Keratinocyte (primary cell): ENCODE measurements at regions not wholly inside any gene's neighbourhood (a gene's known extent, or its start where the extent isn't known, plus 50 kb on each side); places are given as distances from the start of the nearest gene placed in this dataset.

ENCODE experiments used
- DNase-seq: peaks from one replicate; pipeline ENCODE4 v3.0.0-alpha.2; 2011; ENCODE audit warnings: low read depth, missing footprints, low spot score
- FAIRE-seq: peaks from 2 replicates; lab custom pipeline; 2011; peaks lifted over from hg19 to GRCh38; lab: Jason Lieb, UNC
- H2AFZ ChIP-seq: 2 replicates; pipeline ENCODE4 v1.6.0; 2012; ENCODE audit warnings: low read length, control low read depth, inconsistent platforms; ENCODE audit not compliant: control insufficient read depth
- H3K27ac ChIP-seq: 2 replicates; pipeline ENCODE4 v1.5.1; 2011; ENCODE audit warnings: low read length; ENCODE audit not compliant: control insufficient read depth, insufficient read depth
- H3K27me3 ChIP-seq: 3 replicates; pipeline ENCODE4 v1.6.0; 2011; ENCODE audit warnings: low read length; ENCODE audit not compliant: control insufficient read depth, insufficient read depth; ENCODE audit errors: extremely low read depth
- H3K36me3 ChIP-seq, 2 experiments: 2 replicates in 1 of 2; 3 replicates in 1 of 2; pipeline ENCODE4 v1.5.1; 2011; ENCODE audit warnings: low read length in 2 of 2, mild to moderate bottlenecking in 1 of 2; ENCODE audit not compliant: control insufficient read depth in 2 of 2, insufficient read depth in 2 of 2; ENCODE audit errors: extremely low read depth in 1 of 2
- H3K4me1 ChIP-seq: 3 replicates; pipeline ENCODE4 v1.5.1; 2011; ENCODE audit warnings: low read length; ENCODE audit not compliant: control insufficient read depth, insufficient read depth; ENCODE audit errors: extremely low read depth
- H3K4me2 ChIP-seq: 3 replicates; pipeline ENCODE4 v1.6.0; 2011; ENCODE audit warnings: low read depth, low read length; ENCODE audit not compliant: control insufficient read depth, insufficient read depth; ENCODE audit errors: extremely low read depth
- H3K4me3 ChIP-seq, 3 experiments: fragments of 200-600 bp in 1 of 3; sonication (generic) in 1 of 3; 2 replicates in 2 of 3; 3 replicates in 1 of 3; pipeline ENCODE4 v1.5.1; 2011 to 2016; ENCODE audit warnings: low read length in 3 of 3, mild to moderate bottlenecking in 3 of 3, control low read depth in 2 of 3, inconsistent platforms in 1 of 3, low read depth in 1 of 3, mixed read lengths in 1 of 3, mixed run types in 1 of 3, moderate library complexity in 1 of 3; ENCODE audit not compliant: control insufficient read depth in 2 of 3, insufficient read depth in 2 of 3; ENCODE audit errors: extremely low read depth in 1 of 3
- H3K79me2 ChIP-seq: 2 replicates; pipeline ENCODE4 v1.6.0; 2012; ENCODE audit warnings: low read length; ENCODE audit not compliant: control insufficient read depth, insufficient read depth
- H3K9ac ChIP-seq: 3 replicates; pipeline ENCODE4 v1.6.0; 2011; ENCODE audit warnings: low read length; ENCODE audit not compliant: control insufficient read depth, insufficient read depth; ENCODE audit errors: extremely low read depth
- H3K9me1 ChIP-seq: 3 replicates; pipeline ENCODE4 v1.6.0; 2011; ENCODE audit warnings: low read length; ENCODE audit not compliant: control insufficient read depth, insufficient read depth; ENCODE audit errors: extremely low read depth
- H3K9me3 ChIP-seq: 2 replicates; pipeline ENCODE4 v1.5.1; 2012; ENCODE audit warnings: low read depth, low read length; ENCODE audit not compliant: control insufficient read depth
- H4K20me1 ChIP-seq: 3 replicates; pipeline ENCODE4 v1.6.0; 2011; ENCODE audit warnings: low read length; ENCODE audit not compliant: control insufficient read depth, insufficient read depth; ENCODE audit errors: extremely low read depth
- EZH2 ChIP-seq: IDR thresholded peaks from one replicate; pipeline ENCODE4 v1.6.1; 2012; ENCODE audit warnings: inconsistent platforms, mild to moderate bottlenecking, low read length, moderate library complexity
- dilution Hi-C: fragments of 300-500 bp; cut with MboI; formaldehyde crosslinking; loops from one replicate; pipeline ENCODE4 v1.7.0; 2020; ENCODE audit warnings: low sequenced_read_pairs; ENCODE audit not compliant: extremely low pct_ligation_motif_present
- TF ChIP-seq, protein P1 (sequence below), 3 experiments: IDR thresholded peaks in 1 of 3; conservative IDR thresholded peaks in 1 of 3; optimal IDR thresholded peaks in 1 of 3; 2 replicates in 2 of 3; 3 replicates in 1 of 3; pipeline versions ENCODE3 to v1.5.1; 2011; ENCODE audit warnings: low read length in 3 of 3, mild to moderate bottlenecking in 3 of 3, moderate library complexity in 2 of 3, control low read depth in 1 of 3, inconsistent platforms in 1 of 3; ENCODE audit not compliant: insufficient read depth in 2 of 3; ENCODE audit errors: extremely low read depth in 1 of 3

DNA sequence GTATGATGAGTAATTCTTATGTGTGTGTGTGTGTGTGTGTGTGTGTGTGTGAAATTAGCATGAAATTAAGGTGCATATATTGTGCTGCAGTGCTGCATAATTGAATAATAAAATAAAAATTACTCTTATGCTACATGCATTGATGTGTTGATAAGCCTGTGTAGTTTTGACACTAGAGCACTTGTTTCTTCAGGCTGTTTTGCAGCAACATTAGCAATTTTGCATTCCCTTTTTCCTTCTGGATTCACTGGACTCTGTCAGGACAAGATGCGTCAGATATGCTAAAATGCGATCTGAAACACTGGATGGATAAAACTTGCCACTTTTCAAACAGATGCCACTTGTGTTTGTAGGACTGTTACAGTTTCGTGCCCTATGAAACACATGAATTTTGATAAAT is 175.4 kb upstream of the ATP6AP2 start:
- DNase-seq (no peak), FAIRE-seq (no peak)
- TF ChIP-seq, protein P1, sequence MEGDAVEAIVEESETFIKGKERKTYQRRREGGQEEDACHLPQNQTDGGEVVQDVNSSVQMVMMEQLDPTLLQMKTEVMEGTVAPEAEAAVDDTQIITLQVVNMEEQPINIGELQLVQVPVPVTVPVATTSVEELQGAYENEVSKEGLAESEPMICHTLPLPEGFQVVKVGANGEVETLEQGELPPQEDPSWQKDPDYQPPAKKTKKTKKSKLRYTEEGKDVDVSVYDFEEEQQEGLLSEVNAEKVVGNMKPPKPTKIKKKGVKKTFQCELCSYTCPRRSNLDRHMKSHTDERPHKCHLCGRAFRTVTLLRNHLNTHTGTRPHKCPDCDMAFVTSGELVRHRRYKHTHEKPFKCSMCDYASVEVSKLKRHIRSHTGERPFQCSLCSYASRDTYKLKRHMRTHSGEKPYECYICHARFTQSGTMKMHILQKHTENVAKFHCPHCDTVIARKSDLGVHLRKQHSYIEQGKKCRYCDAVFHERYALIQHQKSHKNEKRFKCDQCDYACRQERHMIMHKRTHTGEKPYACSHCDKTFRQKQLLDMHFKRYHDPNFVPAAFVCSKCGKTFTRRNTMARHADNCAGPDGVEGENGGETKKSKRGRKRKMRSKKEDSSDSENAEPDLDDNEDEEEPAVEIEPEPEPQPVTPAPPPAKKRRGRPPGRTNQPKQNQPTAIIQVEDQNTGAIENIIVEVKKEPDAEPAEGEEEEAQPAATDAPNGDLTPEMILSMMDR (optimal IDR thresholded peaks at IDR 0.05 in 1 of 3, IDR thresholded peaks at IDR 0.05 in 1 of 3, conservative IDR thresholded peaks at IDR 0.05 in 1 of 3; ENCODE audit: extremely low read depth in 1 of 3, insufficient read depth in 2 of 3, low read length in 3 of 3), result no peak
- no peak for TF ChIP-seq EZH2
- no peaks in the 10 kb centered on the region for H3K27me3 ChIP-seq
- no peaks in the 10 kb centered on the region for H3K4me1 ChIP-seq
- H3K9ac ChIP-seq, result no peak overlapping the region
- dilution Hi-C loops, result no loop called here
- H3K27ac ChIP-seq, result no peak overlapping the region
- no peak overlapping the region for H3K4me2 ChIP-seq
- H4K20me1 ChIP-seq, result no peaks in the 10 kb centered on the region
- H3K36me3 ChIP-seq, result no peaks in the 10 kb centered on the region
- H3K9me1 ChIP-seq, result no peaks in the 10 kb centered on the region
- H3K9me3 ChIP-seq, result no peaks in the 10 kb centered on the region
- H3K4me3 ChIP-seq, result no peak overlapping the region
- no peaks in the 10 kb centered on the region for H3K79me2 ChIP-seq
- no peak overlapping the region for H2AFZ ChIP-seq

DNA sequence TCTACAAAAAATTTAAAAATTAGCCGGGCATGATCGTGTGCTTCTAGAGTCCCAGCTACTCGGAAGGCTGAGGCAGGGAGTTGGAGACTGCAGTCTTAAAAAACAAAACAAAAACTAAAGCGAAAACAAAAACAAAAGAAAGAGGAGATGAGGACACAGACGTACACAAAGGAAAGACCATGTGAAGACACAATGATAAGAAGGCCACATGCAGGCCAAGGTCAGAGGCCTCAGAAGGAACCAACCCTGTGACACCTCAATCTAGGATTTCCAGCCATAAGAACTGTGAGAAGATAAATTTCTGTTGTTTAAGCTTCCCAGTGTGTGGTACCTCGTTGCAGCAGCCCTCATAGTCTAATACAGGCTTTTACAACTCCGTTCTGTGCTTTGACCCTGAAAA is 177.0 kb upstream of the ATP6AP2 start:
- H3K4me3 ChIP-seq, result no peak overlapping the region
- H3K79me2 ChIP-seq, result no peaks in the 10 kb centered on the region
- H3K9me1 ChIP-seq, result no peaks in the 10 kb centered on the region
- FAIRE-seq, result no peak
- no peaks in the 10 kb centered on the region for H3K9me3 ChIP-seq
- H2AFZ ChIP-seq, result no peak overlapping the region
- no peak for DNase-seq
- no peaks in the 10 kb centered on the region for H3K4me1 ChIP-seq
- no peaks in the 10 kb centered on the region for H3K36me3 ChIP-seq
- no peaks in the 10 kb centered on the region for H3K27me3 ChIP-seq
- H4K20me1 ChIP-seq, result no peaks in the 10 kb centered on the region
- dilution Hi-C loops, result no loop called here
- H3K9ac ChIP-seq, result no peak overlapping the region
- TF ChIP-seq, protein P1 (optimal IDR thresholded peaks at IDR 0.05 in 1 of 3, IDR thresholded peaks at IDR 0.05 in 1 of 3, conservative IDR thresholded peaks at IDR 0.05 in 1 of 3; ENCODE audit: extremely low read depth in 1 of 3, insufficient read depth in 2 of 3, low read length in 3 of 3), result no peak
- H3K27ac ChIP-seq, result no peak overlapping the region
- H3K4me2 ChIP-seq, result no peak overlapping the region
